ENCODE measurements at regions not wholly inside any gene's neighbourhood (a gene's known extent, or its start where the extent isn't known, plus 50 kb on each side); places are given as distances from the start of the nearest gene placed in this dataset.
"Not testable (repeated sequence)": the region's sequence is repeated elsewhere in the genome, so short reads cannot be mapped to it uniquely, and the experiment has no call there.

- peaks cover 4 to 7% of the 10 kb centered on the region in 2 donors for H3K9me3 Mint-ChIP-seq
- H3K27ac Mint-ChIP-seq: no peak overlapping the region
- no peak for DNase-seq (ENCODE audit: low spot score in 2 of 2)
- H3K36me3 Mint-ChIP-seq: no peaks in the 10 kb centered on the region
- no peak for ATAC-seq
Observed at GRCh38 chr7:131995324-131995723, 438.9 kb upstream of the PODXL start.

GRCh38 chr7:131981069-131981468 is 424.6 kb upstream of the PODXL start:
- DNase-seq (ENCODE audit: low spot score in 2 of 2); H3K9me3 Mint-ChIP-seq; H3K27ac Mint-ChIP-seq; H3K36me3 Mint-ChIP-seq; ATAC-seq: not testable (repeated sequence)

DNA sequence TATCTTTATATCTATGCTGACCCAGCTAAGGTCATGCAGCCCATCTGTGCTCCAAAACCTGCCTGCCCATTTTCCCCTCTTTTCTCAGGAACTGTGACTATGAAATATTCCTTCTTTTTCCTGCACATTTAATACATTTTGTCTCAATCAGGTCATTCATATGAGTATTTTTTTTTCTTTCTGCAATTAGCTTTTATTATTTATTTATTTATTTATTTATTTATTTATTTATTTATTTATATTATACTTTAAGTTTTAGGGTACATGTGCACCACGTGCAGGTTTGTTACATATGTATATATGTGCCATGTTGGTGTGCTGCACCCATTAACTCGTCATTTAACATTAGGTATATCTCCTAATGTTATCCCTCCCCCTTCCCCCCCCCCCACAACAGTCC is 421.7 kb upstream of the PODXL start:
- H3K36me3 Mint-ChIP-seq; DNase-seq (ENCODE audit: low spot score in 2 of 2); ATAC-seq; H3K27ac Mint-ChIP-seq; H3K9me3 Mint-ChIP-seq: not testable (repeated sequence)

DNA sequence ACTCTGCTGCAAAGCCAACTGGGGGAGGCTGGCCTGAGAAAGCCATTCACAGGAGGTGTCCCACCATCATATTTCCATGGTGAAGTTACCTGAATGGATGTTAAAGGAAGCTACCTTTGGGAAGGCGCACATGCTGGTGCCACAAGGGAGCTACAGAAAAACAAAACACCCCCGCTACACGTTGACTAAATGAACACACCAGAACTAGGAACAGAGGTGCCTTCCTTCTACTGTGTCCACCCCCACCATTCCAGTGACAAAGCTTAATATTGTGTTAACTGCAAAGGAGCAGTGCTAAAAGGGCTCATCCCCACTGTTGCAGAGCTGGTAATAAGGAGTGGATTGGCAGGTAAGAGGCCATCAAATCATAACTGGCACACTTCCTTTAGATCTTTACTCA is 420.0 kb upstream of the PODXL start:
- Mint-ChIP-seq H3K9me3 (no peaks in the 10 kb centered on the region), H3K36me3 (no peaks in the 10 kb centered on the region)

DNA sequence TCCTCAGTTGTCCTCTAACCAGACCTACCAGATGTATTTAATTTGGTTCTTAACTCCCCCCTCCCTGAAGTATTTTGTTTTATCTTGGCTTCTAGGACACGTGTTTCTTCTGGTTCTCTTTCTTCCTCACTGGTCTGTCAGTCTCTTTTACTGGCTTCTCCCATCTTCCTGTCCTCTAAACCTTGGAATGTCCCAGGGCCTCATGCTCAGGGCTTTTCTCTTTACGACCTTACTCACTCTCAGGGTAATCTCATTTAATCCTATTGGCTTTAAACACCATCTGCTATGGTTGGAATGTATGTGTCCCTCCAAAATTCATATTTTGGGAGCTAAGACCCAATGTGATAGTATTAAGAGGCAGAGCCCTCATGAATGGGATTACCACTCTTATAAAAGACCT is 418.2 kb upstream of the PODXL start:
- Mint-ChIP-seq H3K27ac (no peak overlapping the region), H3K9me3 (no peaks in the 10 kb centered on the region), H3K36me3 (no peaks in the 10 kb centered on the region)
- ATAC-seq (no peak), DNase-seq (ENCODE audit: low spot score in 2 of 2) (no peak)

More for the DNA sequence above, 420.0 kb upstream of the PODXL start:
- no peak for DNase-seq (ENCODE audit: low spot score in 2 of 2)
- H3K27ac Mint-ChIP-seq: no peak overlapping the region
- no peak for ATAC-seq

- DNase-seq (ENCODE audit: low spot score in 2 of 2) (no peak), ATAC-seq (no peak)
- Mint-ChIP-seq H3K27ac (no peak overlapping the region), H3K36me3 (no peaks in the 10 kb centered on the region), H3K9me3 (no peaks in the 10 kb centered on the region)
Observed at GRCh38 chr7:131972251-131972650, 415.8 kb upstream of the PODXL start.

DNA sequence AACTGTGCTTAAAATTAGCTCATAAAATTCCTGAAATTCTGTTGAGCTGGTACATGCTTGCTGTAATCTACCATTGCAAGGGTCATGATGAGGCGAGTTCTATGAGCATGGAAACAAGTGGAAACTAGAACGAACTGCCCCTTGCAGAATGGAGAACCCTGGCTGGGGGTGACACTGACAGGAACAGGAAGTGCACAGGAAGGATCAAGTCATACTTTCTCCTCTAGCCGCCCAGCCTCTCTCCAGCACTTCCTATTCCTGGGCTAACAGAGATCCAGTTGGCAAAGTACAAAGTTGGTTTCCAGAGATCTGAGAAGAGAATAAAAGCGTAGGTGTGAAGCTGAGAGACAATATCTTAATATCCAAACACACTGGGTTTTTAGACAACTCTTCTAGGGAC is 414.2 kb upstream of the PODXL start:
- no peak overlapping the region for H3K27ac Mint-ChIP-seq
- no peaks in the 10 kb centered on the region for H3K9me3 Mint-ChIP-seq
- ATAC-seq (no peak), DNase-seq (ENCODE audit: low spot score in 2 of 2) (no peak)
- H3K36me3 Mint-ChIP-seq: no peaks in the 10 kb centered on the region

DNA sequence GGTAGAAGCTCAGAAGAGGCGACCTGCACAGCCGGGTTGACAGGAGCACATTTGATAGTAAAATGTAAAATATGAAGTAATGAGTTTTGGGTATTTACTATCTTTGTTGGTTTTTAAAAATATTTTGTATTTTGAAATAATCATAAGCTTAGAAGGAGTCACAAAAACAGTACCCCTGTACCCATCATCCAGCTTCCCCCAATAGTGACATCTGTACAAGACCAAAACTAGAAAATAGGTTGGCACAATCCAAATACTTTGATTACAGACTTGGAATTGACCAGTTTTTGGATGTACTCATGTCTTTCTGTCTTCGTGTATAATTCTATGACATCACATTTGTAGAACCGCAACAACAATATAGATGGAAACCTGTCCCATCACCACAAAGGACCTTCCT is 413.1 kb upstream of the PODXL start:
- no peak for ATAC-seq
- no peak for DNase-seq (ENCODE audit: low spot score in 2 of 2)
- no peaks in the 10 kb centered on the region for H3K9me3 Mint-ChIP-seq
- no peak overlapping the region for H3K27ac Mint-ChIP-seq
- no peaks in the 10 kb centered on the region for H3K36me3 Mint-ChIP-seq

DNA sequence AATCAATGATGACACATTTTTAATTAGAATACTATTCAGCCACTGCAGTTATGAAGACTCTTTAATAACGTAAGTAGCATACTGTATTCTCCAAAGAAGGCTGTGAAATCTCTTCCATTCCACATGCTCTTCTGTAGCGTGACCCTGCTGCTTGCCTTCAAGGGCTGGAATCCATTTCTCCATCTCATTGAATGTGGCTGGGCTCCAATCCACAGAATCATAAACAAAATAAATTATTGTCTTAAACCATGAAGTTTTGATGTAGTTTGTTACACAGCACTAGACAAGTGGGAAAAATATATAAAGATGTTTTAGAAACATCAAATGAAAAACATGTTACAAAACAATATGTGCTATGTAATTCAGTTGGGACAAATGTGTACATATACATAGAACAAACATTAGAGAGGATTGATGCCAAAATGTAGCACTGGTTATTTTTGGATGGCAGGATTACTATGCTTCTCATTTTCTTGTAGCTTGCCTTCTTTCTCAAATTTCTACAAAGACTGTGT is 410.8 kb upstream of the PODXL start:
- no peaks in the 10 kb centered on the region for H3K9me3 Mint-ChIP-seq
- no peaks in the 10 kb centered on the region for H3K36me3 Mint-ChIP-seq
- no peak for DNase-seq (ENCODE audit: low spot score in 2 of 2)
- ATAC-seq: no peak
- no peak overlapping the region for H3K27ac Mint-ChIP-seq

- ATAC-seq (no peak), DNase-seq (ENCODE audit: low spot score in 2 of 2) (no peak)
- Mint-ChIP-seq H3K9me3 (peaks cover 0 to 4% of the 10 kb centered on the region in 2 donors), H3K27ac (no peak overlapping the region), H3K36me3 (no peaks in the 10 kb centered on the region)
Observed at GRCh38 chr7:131964203-131964602, 407.8 kb upstream of the PODXL start.

GRCh38 chr7:131961054-131961680 is 404.7 kb upstream of the PODXL start:
- DNase-seq (ENCODE audit: low spot score in 2 of 2) (no peak), ATAC-seq (no peak)
- H3K9me3 Mint-ChIP-seq: peaks cover 0 to 7% of the 10 kb centered on the region in 2 donors
- H3K36me3 Mint-ChIP-seq: no peaks in the 10 kb centered on the region
- H3K27ac Mint-ChIP-seq: no peak overlapping the region

GRCh38 chr7:131959106-131959812 is 402.8 kb upstream of the PODXL start:
- Mint-ChIP-seq H3K36me3 (no peaks in the 10 kb centered on the region), H3K9me3 (peaks cover 0 to 7% of the 10 kb centered on the region in 2 donors), H3K27ac (no peak overlapping the region)
- ATAC-seq (no peak), DNase-seq (ENCODE audit: low spot score in 2 of 2) (no peak)

DNA sequence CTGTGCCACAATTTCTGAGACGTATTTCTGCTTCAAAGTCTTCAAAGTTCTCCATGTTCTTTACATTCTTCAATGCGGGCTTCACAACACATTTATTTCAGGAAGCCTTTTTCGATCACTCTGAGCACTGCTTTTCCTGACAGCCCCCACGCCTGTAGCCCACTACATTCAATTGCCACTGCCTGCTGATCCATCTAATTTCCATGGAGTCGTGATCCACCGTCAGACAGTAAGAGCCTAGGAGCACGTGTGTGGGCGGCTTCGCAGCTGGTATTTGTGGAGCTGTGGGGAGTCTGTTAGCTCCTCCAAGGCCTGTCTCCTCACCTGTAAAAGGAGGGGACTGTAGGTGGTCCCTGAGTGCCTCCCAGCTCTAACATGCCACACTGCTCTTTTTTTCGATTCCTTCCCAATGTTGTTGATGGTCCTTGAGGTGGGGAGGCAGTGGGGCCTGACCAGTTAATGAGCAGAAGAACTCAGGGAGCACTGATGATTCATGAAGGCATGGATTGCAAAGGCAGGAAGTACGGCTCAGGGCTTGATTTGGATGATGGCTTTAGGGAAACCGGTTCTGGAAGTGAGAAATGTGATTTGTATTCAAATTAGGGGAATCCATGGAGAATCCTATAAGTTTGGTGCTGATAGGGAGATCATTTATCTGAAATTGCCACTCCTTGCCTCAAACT is 401.1 kb upstream of the PODXL start:
- DNase-seq (ENCODE audit: low spot score in 2 of 2) (no peak), ATAC-seq (no peak)
- H3K36me3 Mint-ChIP-seq: no peaks in the 10 kb centered on the region
- peaks cover 0 to 7% of the 10 kb centered on the region in 2 donors for H3K9me3 Mint-ChIP-seq
- H3K27ac Mint-ChIP-seq: no peak overlapping the region

DNA sequence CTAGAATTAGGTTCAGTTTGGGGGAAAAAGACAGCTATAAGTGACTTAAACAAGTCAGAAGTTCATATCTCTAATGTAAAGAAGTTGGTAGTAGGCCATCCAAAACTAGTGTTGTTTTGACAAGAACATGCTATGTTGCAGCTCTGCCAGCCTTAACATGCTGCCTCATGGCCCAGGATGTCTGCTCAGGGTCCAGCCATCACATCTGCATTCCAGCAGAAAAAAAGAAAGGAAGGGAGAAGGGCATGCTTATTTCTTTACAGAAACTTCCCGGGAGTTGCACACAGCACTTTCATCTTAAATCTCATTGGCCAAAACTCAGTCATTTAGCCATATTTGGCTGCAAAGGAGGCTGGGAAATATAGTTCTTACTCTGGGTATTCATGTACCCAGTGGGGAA is 400.4 kb upstream of the PODXL start:
- no peak for ATAC-seq
- no peak overlapping the region for H3K27ac Mint-ChIP-seq
- DNase-seq (ENCODE audit: low spot score in 2 of 2): no peak
- no peaks in the 10 kb centered on the region for H3K36me3 Mint-ChIP-seq
- H3K9me3 Mint-ChIP-seq: peaks cover 2 to 6% of the 10 kb centered on the region in 2 donors

- no peak for ATAC-seq
- DNase-seq (ENCODE audit: low spot score in 2 of 2): no peak
- Mint-ChIP-seq H3K27ac (no peak overlapping the region), H3K9me3 (peaks cover 4% of the 10 kb centered on the region in 2 donors), H3K36me3 (no peaks in the 10 kb centered on the region)
Observed at GRCh38 chr7:131955679-131956078, 399.3 kb upstream of the PODXL start.

DNA sequence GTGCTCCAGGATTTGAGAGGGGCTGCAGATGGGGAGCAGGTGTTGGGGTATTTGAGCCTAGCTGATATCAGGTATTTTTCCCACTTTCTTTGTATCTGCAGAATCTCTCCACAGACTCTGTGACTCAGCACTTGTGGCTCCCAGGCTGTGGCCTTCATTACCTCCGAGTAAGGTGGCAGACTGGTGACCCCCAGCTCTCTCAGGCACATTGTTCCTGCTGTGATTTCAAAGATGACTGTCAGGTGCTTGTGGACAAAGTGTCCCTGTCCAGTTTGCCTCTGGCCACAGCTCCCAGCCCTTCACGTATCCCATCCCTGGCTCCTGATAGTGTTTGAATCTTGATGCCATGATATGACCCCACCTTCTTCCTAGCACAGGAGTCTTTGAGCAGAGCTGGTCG is 396.8 kb upstream of the PODXL start:
- ATAC-seq (no peak), DNase-seq (ENCODE audit: low spot score in 2 of 2) (no peak)
- H3K36me3 Mint-ChIP-seq: no peaks in the 10 kb centered on the region
- peaks cover 4% of the 10 kb centered on the region in 2 donors for H3K9me3 Mint-ChIP-seq
- no peak overlapping the region for H3K27ac Mint-ChIP-seq

- Mint-ChIP-seq H3K9me3 (peaks cover 4% of the 10 kb centered on the region in 2 donors), H3K27ac (no peak overlapping the region), H3K36me3 (no peaks in the 10 kb centered on the region)
- DNase-seq (ENCODE audit: low spot score in 2 of 2) (no peak), ATAC-seq (no peak)
Observed at GRCh38 chr7:131952365-131952764, 395.9 kb upstream of the PODXL start.

Measured in activated naive CD4-positive, alpha-beta T cell treated with anti-CD3 and anti-CD28 coated beads, Interleukin-2, amount 50 U/mL, for 72 hours (primary cell).